ENCODE measurements at regions not wholly inside any gene's neighbourhood (a gene's known extent, or its start where the extent isn't known, plus 50 kb on each side); places are given as distances from the start of the nearest gene placed in this dataset.

- TF ChIP-seq PPARA (CRISPR knock-in tag; IDR thresholded peaks at IDR 0.05; ENCODE audit: borderline replicate concordance): no peak
- no peak for TF ChIP-seq ZFP3 (CRISPR knock-in tag; IDR thresholded peaks at IDR 0.05)
- TF ChIP-seq, protein P1, sequence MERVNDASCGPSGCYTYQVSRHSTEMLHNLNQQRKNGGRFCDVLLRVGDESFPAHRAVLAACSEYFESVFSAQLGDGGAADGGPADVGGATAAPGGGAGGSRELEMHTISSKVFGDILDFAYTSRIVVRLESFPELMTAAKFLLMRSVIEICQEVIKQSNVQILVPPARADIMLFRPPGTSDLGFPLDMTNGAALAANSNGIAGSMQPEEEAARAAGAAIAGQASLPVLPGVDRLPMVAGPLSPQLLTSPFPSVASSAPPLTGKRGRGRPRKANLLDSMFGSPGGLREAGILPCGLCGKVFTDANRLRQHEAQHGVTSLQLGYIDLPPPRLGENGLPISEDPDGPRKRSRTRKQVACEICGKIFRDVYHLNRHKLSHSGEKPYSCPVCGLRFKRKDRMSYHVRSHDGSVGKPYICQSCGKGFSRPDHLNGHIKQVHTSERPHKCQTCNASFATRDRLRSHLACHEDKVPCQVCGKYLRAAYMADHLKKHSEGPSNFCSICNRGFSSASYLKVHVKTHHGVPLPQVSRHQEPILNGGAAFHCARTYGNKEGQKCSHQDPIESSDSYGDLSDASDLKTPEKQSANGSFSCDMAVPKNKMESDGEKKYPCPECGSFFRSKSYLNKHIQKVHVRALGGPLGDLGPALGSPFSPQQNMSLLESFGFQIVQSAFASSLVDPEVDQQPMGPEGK (CRISPR knock-in tag; IDR thresholded peaks at IDR 0.05; ENCODE audit: borderline replicate concordance): no peak
- no peak for TF ChIP-seq ISL1 (CRISPR knock-in tag; IDR thresholded peaks at IDR 0.05)
- no peak for TF ChIP-seq BACH2 (CRISPR knock-in tag; IDR thresholded peaks at IDR 0.05; ENCODE audit: borderline replicate concordance)
- no peak for TF ChIP-seq ZFP30 (CRISPR knock-in tag; IDR thresholded peaks at IDR 0.05)
Observed at GRCh38 chr12:19849208-19849607, 409.9 kb downstream of the AEBP2 start.

Measured in SK-N-SH treated with all-trans-retinoic acid at 6 μM for 48 hours (cell line).